ENCODE measurements at regions not wholly inside any gene's neighbourhood (a gene's known extent, or its start where the extent isn't known, plus 50 kb on each side); places are given as distances from the start of the nearest gene placed in this dataset.

- Histone ChIP-seq H3K27ac (no peak overlapping the region), H3K9me3 (no peaks in the 10 kb centered on the region), H3K4me3 (no peak overlapping the region), H3K27me3 (no peaks in the 10 kb centered on the region), H3K4me1 (peaks cover 11 to 30% (median 23%) of the 10 kb centered on the region in 4 donors), H3K36me3 (no peaks in the 10 kb centered on the region)
- WGBS, 2 donors, result 95 to 96% methylated on average over 16 of the region's 16 CpGs
- no peak for ATAC-seq (ENCODE audit: low FRiP score in 2 of 2)
- DNase-seq, result no peak
- TF ChIP-seq POLR2A (IDR thresholded peaks at IDR 0.05), result no peak
- no peak for TF ChIP-seq POLR2AphosphoS5 (IDR thresholded peaks at IDR 0.05)
- no peak for TF ChIP-seq EP300 (IDR thresholded peaks at IDR 0.05)
- no peak for TF ChIP-seq CTCF (IDR thresholded peaks at IDR 0.05)
Measured at GRCh38 chr1:19013826-19014548, 57.5 kb upstream of the IFFO2 start.

- TF ChIP-seq CTCF (IDR thresholded peaks at IDR 0.05) (no peak), POLR2AphosphoS5 (IDR thresholded peaks at IDR 0.05) (no peak), EP300 (IDR thresholded peaks at IDR 0.05) (no peak), POLR2A (IDR thresholded peaks at IDR 0.05) (no peak)
- peak overlapping the region; percentile 56 to 84 (median 74) for H3K27ac ChIP-seq
- 78 to 80% methylated on average over 6 of the region's 6 CpGs for WGBS, 2 donors
Measured at GRCh38 chr1:19011845-19012231, 55.4 kb upstream of the IFFO2 start.

GRCh38 chr1:19010995-19011844 is 54.7 kb upstream of the IFFO2 start:
- Histone ChIP-seq H3K9me3 (no peaks in the 10 kb centered on the region), H3K4me3 (peak overlapping the region in 1 of 4 donors; percentile 1), H3K4me1 (peaks cover 11 to 32% (median 25%) of the 10 kb centered on the region in 4 donors), H3K36me3 (no peaks in the 10 kb centered on the region), H3K27ac (peak overlapping the region; percentile 56 to 84 (median 74)), H3K27me3 (no peaks in the 10 kb centered on the region)
- TF ChIP-seq CTCF (IDR thresholded peaks at IDR 0.05) (no peak), EP300 (IDR thresholded peaks at IDR 0.05) (peak in 1 of 4 donors; percentile 70), POLR2AphosphoS5 (IDR thresholded peaks at IDR 0.05) (peak; percentile 41 to 43), POLR2A (IDR thresholded peaks at IDR 0.05) (no peak)
- DNase-seq (peak; percentile 88 to 91), ATAC-seq (ENCODE audit: low FRiP score in 2 of 2) (peak; percentile 87 to 92)
- 26 to 33% methylated on average over 17 to 21 of the region's 22 CpGs for WGBS, 2 donors

More at GRCh38 chr1:19011845-19012231, 55.4 kb upstream of the IFFO2 start:
- H3K9me3 ChIP-seq, result no peaks in the 10 kb centered on the region
- ATAC-seq (ENCODE audit: low FRiP score in 2 of 2) (no peak), DNase-seq (no peak)
- H3K4me1 ChIP-seq, result peaks cover 11 to 32% (median 25%) of the 10 kb centered on the region in 4 donors
- H3K36me3 ChIP-seq, result no peaks in the 10 kb centered on the region
- no peaks in the 10 kb centered on the region for H3K27me3 ChIP-seq
- no peak overlapping the region for H3K4me3 ChIP-seq

DNA sequence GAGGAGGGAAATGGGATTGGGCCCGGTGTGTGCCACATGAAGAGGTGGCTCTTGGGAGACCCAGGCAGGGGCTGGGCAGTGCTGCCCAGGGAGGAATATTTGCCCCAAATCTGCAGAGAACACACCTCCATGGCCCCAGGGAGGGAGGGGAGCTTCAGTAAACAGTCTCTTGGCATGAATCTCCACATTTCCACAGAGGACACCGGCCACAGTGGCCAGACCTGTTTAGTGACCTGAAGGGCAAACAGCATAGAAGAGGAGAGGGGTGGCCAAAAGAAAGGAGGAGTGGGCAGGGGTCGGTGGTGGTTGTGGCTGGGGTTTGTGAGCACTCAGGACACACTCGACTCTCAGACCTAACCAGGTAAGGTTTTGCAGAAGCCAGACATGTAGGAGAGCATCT is 54.0 kb upstream of the IFFO2 start:
- TF ChIP-seq POLR2A (IDR thresholded peaks at IDR 0.05) (no peak), POLR2AphosphoS5 (IDR thresholded peaks at IDR 0.05) (no peak), EP300 (IDR thresholded peaks at IDR 0.05) (no peak), CTCF (IDR thresholded peaks at IDR 0.05) (no peak)
- no peaks in the 10 kb centered on the region for H3K9me3 ChIP-seq
- peak overlapping the region; percentile 56 to 84 (median 74) for H3K27ac ChIP-seq
- H3K27me3 ChIP-seq, result no peaks in the 10 kb centered on the region
- peaks cover 11 to 32% (median 25%) of the 10 kb centered on the region in 4 donors for H3K4me1 ChIP-seq
- no peaks in the 10 kb centered on the region for H3K36me3 ChIP-seq
- ATAC-seq (ENCODE audit: low FRiP score in 2 of 2), result peak in 1 of 2 donors; percentile 3
- 54 to 77% methylated on average over 4 of the region's 4 CpGs for WGBS, 2 donors
- H3K4me3 ChIP-seq, result peak overlapping the region in 1 of 4 donors; percentile 1
- DNase-seq, result peak in 1 of 2 donors; percentile 49
